HG03066 (cell line): ENCODE measurements at regions not wholly inside any gene's neighbourhood (a gene's known extent, or its start where the extent isn't known, plus 50 kb on each side); places are given as distances from the start of the nearest gene placed in this dataset.
"Not testable (repeated sequence)": the region's sequence is repeated elsewhere in the genome, so short reads cannot be mapped to it uniquely, and the experiment has no call there.

Experiments used
- ATAC-seq: cut with Tn5 transposase; IDR thresholded peaks from one replicate; pipeline ENCODE4 v1.9.1; 2021; ENCODE audit warnings: low read depth; ENCODE audit not compliant: unreplicated experiment

DNA sequence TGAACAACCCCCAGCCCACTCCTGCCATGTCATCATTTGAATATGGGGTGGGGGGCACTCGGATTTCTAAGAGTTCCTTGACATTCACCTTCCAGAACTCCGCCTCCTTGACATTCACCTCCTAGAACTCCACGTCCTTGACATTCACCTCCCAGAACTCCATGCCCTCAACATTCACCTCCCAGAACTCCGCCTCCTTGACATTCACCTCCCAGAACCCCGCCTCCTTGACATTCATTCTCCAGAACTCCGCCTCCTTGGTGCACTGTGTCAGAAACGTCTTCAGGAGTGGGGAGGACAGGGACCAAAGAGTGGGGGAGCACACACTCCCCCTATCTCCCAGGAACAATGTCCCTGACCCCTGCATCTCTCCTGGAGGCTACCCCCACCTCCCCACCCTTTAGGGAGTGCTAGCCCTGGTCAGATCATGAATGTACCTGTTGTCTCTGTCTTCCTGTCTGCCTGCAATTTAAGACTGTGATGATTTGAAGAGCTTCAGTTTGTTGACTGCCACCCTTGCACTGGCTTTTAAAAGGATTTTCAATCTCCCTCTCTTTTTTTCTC lies 110.1 kb downstream of the NPTX2 start:
- ATAC-seq, result no peak

DNA sequence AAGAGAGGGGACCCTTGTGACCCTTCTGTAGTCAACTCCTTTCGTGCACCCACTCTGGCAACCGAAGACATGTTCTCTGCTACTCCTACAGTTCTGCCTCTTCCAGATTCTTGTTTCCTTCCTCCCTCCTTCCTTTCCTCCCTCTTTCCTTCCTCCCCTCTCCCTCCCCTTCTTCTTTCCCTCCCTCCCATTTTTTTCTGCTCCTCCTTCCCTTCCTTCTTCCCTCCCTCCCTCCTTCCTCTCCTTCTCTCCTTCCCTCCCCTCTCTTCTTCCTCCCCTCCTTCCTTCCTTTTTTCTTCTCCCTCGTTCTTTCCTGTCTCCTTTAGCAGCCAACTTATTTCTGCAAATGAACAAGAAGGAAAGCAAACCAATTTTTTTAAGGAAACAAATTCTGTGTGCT lies 111.5 kb downstream of the NPTX2 start:
- ATAC-seq, result no peak

DNA sequence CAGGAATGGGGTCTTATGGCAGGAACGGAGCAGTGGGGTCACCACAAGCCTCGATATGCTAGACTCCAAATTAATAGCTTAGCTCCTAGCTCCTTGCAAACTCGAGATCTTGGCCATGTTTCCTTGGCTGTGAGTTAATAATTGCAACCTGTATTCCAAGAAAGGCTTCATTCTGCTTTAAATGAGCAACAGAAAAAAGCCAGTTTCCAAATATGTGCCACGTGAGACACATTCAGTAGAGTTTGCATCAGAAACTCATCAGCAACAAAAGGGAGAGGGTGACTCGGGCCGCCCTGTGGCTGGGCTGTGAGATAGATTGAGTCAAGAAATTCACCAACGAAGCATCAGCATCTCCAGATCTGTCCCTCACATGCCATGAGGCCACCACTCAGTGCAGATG lies 112.0 kb downstream of the NPTX2 start:
- ATAC-seq, result no peak

DNA sequence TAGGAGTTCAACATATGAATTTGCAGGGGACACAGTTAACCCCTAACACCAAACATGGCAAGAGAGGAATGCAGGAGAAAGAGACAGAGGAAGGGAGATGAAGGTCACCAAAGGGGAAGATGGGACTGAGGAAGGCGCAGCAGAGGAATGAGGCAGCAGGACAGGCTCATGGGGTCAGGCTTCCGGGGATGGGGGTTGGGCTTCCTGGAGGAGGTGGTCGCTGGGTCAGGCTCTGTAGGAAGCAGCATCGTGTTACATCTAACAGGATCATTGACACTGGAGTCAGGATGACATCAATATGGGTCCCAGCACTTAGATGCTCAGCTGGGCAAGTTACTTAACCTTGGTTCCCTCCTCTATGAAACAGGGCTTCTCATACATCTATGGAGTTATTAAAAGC lies 113.2 kb downstream of the NPTX2 start:
- no peak for ATAC-seq

DNA sequence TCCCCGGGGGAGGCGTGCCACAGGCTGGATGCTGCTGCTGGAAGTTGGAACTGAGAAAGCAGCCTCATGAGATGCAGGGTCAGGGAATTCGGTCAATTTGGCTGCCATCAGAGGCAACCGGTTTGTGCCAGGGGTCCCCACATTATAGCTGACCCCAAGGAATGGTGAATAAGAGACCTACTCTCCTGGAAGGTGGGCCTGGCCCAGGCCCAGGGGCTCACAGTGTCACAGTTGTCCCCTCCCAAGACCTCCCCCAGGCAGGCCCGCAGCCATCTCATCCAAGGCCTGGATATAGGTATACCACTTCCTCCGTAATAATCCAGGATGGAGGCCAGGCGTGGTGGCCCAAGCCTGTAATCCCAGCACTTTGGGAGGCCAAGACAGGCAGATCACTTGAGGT lies 114.6 kb downstream of the NPTX2 start:
- ATAC-seq, result no peak

DNA sequence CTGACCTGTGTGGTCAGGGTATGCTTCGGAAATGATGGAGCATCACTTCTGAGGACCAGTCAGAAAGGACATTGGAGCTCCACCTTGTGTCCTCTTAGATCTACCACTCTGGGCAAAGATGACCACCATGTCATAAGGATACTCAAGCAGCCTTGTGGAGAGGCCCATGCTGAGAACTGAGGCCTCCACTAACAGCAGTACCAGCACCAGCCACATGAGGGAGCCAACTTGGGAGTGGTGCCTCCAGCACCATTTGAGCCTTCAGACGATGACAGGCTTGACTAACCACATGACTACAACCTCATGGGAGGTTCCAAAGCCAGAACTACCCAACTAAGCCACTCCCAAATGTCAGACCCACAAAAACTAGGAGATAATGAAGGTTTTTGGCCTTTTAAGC lies 116.0 kb downstream of the NPTX2 start:
- no peak for ATAC-seq

DNA sequence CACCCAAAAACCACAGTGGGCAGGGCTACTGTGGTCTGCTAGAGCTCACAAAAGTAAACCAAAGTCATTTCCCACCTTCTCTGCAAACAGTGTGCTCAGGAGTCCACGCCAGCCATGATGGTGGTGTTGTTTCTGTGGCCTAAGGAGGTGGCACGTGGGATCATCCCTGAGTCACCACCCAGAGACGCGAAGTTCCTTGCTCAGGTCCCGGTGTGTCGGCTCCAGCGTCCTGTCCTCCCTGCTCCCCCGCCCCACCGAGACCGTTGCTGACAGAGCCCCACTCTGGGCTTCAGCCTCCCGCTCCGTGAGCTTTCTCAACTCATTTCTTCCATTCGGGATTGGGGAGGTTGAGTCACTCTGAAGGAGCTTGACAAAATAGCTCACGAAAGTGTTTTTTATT lies 118.7 kb downstream of the NPTX2 start:
- no peak for ATAC-seq

DNA sequence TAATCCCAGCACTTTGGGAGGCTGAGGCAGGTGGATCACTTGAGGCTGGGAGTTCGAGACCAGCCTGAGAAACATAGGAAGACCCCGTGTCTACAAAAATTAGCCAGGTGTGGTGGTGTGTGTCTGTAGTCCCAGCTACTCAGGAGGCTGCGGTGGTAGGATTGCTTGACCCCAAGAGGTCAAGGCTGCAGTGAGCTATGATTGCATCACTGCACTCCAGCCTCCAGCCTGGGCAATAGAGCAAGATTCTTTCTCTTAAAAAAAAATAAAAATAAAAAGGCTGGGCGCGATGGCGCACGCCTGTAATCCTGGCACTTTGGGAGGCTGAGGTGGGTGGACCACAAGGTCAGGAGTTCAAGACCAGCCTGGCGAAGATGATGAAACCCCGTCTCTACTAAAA lies 119.4 kb downstream of the NPTX2 start:
- not testable (repeated sequence) for ATAC-seq

DNA sequence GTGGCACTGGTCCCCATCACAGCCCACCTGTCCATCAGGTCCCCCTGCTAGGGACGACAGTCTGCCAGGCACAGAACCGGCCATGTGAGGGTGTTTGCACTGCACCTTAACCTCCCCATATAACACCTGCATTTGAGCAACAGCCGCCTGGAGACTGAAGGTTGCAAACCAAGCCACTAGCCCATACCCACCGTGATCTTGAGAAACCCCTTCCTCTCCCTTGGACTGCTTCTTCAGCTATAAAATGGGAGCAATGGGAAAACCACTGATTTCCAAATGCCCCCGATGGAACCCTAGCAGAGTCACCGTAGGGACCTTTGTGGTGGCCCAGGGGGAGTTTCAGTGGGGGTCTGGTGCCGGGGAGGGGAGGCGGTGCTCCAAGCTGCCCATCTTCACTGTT lies 120.1 kb downstream of the NPTX2 start:
- ATAC-seq, result no peak

DNA sequence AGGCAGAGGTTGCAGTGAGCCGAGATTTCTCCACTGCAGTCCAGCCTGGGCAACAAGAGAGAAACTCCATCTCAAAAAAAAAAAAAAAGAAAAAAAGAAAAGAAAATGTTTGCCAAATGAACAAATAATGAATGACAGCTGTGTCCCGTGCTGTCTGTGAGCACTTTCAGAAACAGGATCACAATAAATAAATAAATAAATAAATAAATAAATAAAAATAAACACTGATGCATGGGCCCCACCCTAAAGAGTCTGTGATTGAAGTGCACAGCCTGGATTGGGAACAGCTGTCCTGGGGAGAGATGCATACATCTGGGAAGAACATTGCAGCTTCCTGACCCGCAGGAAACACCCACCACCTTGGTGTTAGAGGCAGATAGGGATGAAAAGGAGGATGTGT lies 123.6 kb downstream of the NPTX2 start:
- no peak for ATAC-seq

DNA sequence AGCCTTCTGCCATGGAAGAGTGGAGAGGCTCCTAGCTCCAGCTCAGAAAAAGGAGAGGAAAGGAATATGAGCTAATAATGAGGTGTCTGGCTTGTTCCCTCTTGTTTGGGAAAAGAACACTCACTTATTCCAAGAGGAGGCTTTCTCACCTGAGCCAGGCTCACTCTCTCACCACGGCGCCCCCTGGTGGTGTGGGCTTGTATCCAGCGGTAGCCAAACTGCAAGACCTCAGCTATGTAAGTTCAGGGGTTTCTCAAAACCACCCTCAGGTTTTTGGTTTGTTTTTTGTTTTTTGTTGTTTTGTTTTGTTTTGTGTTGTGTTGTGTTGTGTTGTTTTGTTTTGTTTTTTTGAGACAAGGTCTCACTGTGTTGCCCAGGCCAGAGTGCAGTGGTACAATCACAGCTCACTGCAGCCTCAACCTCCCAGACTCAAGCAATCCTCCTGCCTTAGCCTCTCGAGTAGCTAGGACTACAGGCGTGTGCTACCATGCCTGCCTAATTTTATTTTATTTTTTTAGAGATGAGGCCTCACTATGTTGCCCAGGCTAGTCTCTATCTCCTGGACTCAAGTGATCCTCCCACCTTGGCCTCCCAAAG lies 124.0 kb downstream of the TMEM130 start:
- ATAC-seq, result no peak

DNA sequence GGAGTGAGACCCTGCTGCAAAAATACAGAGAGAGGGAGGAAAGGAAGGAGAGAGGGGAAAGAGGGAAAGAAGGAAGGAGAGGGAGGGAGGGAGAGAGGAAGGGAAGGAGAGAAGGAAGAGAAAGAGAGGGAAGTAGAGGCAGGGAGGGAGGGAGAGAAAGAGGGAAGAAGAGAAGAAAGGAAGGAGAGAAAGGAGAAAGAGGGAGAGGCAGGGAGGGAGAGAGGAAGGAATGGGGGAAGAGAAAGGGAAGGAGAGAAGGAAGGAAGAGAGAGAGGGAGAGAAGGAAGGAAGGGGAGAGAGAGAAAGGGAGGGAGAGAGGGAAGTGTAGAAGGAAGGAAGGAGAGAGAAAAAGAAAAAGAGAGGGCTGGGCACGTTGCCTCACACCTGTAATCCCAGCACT lies 121.7 kb downstream of the TMEM130 start:
- no peak for ATAC-seq

DNA sequence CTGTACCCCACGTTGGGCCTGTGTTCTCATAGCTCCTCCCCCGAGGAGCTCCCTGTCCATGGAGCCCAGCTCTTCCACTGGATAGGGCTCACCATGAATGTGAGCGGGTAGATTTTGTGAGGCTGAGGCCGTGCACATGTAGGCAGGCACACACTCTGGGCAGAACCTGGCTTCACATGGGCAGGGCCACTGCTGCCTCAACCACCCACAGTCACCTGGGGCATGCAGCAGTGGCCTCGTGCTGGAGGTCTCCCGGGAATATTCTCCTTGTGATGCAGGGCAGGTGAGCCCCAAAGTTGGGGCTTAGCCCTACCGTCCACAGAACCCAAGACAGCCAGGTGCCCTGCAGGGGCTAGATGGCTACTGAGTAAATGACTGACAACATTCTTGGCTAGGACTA lies 116.6 kb downstream of the TMEM130 start:
- no peak for ATAC-seq

DNA sequence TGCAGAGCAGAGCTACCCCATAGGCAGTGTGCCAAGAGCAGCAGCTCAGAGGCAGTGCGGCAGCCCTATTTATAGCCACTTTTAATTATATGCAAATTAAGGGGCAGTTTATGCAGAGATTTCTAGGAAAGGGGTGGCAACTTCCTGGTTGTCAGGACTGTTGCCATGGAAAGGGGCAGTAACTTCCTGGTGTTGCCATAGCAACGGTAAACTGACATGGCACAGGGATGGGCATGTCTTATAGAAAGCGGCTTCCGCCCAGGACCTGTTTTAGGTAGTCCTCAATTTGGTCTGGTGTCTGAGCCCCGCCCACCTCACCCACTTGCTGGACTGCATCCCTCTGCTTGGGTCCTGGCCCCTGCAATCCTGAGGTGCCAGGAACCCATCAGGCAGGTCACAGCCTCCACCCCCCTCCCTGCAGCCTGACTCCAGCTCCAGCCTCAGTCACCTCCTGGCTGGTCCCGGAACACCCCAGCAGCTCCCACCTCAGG lies 115.8 kb downstream of the TMEM130 start:
- ATAC-seq, result no peak

DNA sequence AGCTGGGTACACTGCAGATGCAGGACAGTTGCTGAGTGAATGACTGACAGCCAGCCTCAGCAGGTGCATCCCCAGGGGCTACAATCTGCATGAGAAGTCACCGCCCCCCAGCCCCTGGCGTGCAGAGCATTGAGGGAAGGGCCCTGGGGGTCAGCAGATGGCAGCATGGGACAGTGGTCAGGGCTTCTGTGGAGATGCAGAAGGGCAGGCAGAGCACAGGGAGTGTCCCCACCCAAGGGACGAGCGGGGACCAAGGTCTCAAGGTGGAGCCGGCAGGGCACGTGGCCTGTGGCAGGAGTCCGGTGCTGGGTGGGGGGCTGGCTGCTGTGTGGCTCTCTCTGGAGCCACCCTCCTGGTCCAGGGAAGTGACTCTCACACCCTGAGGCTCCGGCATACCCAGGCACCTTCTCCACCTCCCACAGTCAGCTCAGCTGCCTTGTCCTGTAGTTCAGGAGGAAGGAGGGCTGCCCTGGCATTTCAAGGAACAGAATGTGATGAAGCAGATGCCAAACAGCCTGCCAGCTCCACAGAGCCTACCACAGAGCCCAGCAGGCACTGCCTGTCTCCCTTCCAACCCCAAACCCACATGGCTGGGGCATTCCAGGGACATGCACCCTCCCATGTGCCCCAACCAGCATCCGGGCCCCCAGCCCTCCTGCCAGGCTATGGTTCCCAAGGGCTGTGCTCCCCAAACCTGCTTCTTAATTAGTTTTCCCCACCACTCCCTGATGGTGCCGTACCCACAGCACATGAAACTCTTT lies 114.5 kb downstream of the TMEM130 start:
- ATAC-seq, result no peak

DNA sequence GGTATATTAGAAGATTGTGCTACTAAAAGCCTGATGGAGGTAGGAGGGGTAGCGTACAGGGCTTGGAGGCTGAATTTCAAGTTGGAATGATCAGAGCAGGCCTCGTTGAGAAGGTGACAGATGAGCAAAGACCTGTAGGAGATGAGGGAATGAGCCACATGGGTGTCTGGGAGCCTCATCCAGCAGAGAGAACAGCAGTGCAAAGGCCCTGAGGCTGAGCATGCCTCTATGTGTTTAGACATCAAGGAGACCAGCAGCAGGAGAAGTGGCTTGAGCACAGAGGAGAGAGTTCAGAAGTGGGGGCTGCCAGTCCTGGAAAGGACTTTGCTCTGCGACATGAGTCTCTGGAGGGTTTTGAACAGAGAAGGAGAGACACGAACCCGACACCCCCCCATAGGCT lies 111.7 kb downstream of the TMEM130 start:
- ATAC-seq, result no peak

DNA sequence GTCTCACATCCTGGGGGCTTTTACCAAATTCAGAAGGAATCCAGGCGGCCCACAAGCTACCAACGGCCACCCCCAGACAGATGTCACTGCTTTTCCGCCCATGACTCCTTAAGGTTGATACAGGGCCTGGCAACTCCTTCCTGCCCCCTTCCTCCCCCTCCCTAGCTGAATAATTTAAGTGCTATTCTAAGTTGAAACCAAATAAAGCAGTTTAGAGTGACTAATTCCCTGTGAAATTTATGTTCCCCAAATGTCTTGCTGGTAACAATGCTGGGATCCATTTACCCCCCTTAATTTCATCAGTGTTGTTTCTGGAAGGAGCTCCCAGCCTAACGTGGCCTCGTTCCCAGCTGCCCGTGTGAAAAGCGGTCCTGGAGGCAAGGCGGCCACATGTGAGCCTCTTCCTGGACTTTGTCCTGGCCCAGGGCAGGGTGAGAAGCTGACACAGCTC lies 109.6 kb downstream of the TMEM130 start:
- ATAC-seq, result no peak

DNA sequence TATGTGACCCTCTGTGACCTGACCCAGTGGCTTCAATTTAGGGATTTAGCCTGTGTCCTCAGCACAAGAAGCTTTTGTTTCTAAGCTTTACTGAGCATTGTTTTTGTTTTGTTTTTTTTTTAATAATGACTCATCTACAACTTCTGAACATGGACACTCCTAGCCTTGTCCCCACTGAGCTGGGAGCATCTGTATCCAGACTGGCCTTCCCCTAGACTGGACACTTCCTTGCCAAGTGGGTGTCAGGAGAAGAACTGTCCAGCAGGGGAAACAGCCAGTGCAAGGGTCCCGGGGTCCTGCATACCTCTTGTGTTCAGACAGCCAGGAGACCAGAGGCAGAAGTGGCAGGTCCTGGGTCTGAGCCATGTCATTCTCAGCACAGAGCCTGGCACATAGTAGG lies 108.6 kb downstream of the TMEM130 start:
- no peak for ATAC-seq

DNA sequence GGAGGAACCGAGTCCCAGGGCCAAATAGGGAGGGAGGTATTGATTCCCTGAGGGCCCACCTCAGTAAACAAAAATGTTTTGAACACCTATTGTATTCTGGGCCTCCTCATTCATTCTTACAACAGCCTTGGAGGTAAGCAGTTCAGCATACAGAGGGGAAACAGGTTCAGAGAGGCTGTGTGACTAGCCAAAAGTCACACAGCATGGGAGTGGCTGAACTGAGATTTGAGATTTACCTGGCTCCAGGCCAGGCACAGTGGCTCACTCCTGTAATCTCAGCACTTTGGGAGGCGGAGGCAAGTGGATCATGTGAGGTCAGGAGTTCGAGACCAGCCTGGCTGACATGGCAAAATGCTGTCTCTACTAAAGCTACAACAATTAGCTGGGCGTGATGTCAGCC lies 107.2 kb downstream of the TMEM130 start:
- no peak for ATAC-seq

DNA sequence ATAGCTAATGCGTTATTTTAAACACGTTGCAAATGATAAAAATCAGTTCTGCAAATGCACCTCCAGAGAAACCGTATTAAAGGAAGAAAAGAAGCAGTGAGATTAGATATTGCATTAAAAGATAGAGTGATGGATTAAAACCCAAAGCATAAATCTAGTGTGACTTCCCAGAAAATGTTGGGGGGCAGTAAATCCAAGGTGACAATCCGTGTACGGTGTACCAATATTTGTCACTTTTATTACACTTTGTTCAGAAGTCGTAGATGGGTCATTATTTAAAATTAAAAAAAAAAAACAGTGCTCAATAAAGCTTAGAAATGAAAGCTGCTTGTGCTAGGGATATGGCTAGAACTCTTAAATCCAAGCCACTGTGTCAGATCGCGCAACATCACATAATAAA lies 106.4 kb downstream of the TMEM130 start:
- no peak for ATAC-seq

DNA sequence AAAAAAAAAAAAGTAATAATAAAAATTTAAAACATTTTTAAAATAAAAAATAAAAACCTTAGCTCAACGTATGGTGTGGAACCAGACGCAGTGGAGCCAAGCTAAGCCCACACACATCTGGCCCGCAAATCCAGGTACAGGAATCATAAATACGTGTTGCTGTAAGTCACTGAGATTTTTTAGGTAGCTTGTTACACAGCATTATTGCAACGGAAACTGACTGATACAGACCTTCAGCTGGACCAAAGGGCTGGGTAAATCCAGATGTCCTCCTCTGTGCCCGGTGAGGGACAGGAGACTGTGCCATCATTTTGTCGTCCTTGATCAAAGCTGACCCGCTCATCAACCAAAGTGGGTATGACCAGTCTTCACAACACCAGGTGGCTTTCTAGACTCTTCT lies 104.9 kb downstream of the TMEM130 start:
- no peak for ATAC-seq

DNA sequence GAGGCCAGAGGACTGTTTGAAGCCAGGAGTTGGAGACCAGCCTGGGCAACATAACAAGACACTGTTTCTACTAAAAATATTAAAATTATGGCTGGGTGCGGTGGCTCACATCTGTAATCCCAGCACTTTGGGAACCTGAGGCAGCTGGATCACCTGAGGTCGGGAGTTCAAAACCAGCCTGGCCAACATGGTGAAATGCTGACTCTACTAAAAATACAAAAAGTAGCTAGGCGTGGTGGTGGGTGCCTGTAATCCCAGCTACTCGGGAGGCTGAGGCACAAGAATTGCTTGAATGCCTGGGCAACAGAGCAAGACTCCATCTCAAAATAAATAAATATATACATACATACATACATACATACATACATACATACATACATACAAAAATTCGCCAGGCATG lies 99.7 kb downstream of the TMEM130 start:
- ATAC-seq, result not testable (repeated sequence)
